K562 (cell line): ENCODE measurements at regions not wholly inside any gene's neighbourhood (a gene's known extent, or its start where the extent isn't known, plus 50 kb on each side); places are given as distances from the start of the nearest gene placed in this dataset.

Experiments
- ATAC-seq: fragments of 200-7000 bp; cut with Tn5 transposase; 3 replicates; pipeline ENCODE4 v1.9.1; 2020; ENCODE audit warnings: moderate library complexity
- BruUV-seq: library from RNA; stranded (reverse); fragments of 400-500 nt; replicated peaks from 2 replicates; lab custom pipeline; 2021; lab: Mats Ljungman, UMichigan
- CTCF ChIA-PET: fragments of 300-600 bp; formaldehyde crosslinking; extraction: SDS; loops from one replicate; lab custom pipeline; 2021; ENCODE audit warnings: low intra/inter-chr PET ratio; lab: Yijun Ruan, JAX
- POLR2A ChIA-PET: fragments of 300-600, 350-650 bp; sonication (Branson Sonifier 250); formaldehyde crosslinking; extraction: SDS; loops from one replicate; lab custom pipeline; 2021; ENCODE audit warnings: antibody characterized with exemption, inconsistent platforms; lab: Yijun Ruan, JAX
- DNase-seq, 4 experiments: peaks; one replicate each; pipeline versions ENCODE4 v3.0.0 to v3.0.0-alpha.2; 2011 to 2018; ENCODE audit warnings: low spot score in 3 of 4, mixed read lengths in 3 of 4; ENCODE audit errors: extremely low read depth in 1 of 4
- FAIRE-seq: peaks from 2 replicates; lab custom pipeline; 2011; peaks lifted over from hg19 to GRCh38; lab: Jason Lieb, UNC
- H2AFZ ChIP-seq: 2 replicates; pipeline ENCODE4 v1.6.0; 2011; ENCODE audit warnings: low read depth, low read length, control low read depth, inconsistent platforms
- H3K27ac ChIP-seq: fragments of 200-600 bp; 3 replicates; pipeline ENCODE4 v1.8.0; 2011; ENCODE audit warnings: low read depth, mild to moderate bottlenecking, control low read depth, inconsistent platforms, low read length, moderate library complexity, mixed read lengths; ENCODE audit errors: extremely low read depth
- H3K27me3 ChIP-seq, 2 experiments: fragments of 300-600 bp in 1 of 2; 2 replicates in 1 of 2; 3 replicates in 1 of 2; pipeline versions ENCODE4 v1.6.0 to v1.8.0; 2011; ENCODE audit warnings: inconsistent platforms in 2 of 2, low read length in 2 of 2, mild to moderate bottlenecking in 1 of 2, mixed read lengths in 1 of 2, moderate library complexity in 1 of 2; ENCODE audit not compliant: control insufficient read depth in 2 of 2, insufficient read depth in 2 of 2
- H3K36me3 ChIP-seq: fragments of 300-600 bp; 3 replicates; pipeline ENCODE4 v1.8.0; 2011; ENCODE audit warnings: mild to moderate bottlenecking, low read length, inconsistent platforms; ENCODE audit not compliant: control insufficient read depth, insufficient read depth
- H3K4me1 ChIP-seq, 2 experiments: fragments of 200-600 bp in 1 of 2; replicated peaks in 1 of 2; 2 replicates in 1 of 2; 3 replicates in 1 of 2; pipeline versions ENCODE4 v1.5.1 to v1.8.0; 2011; ENCODE audit warnings: inconsistent platforms in 2 of 2, low read length in 2 of 2, mild to moderate bottlenecking in 1 of 2, mixed read lengths in 1 of 2, moderate library complexity in 1 of 2; ENCODE audit not compliant: control insufficient read depth in 2 of 2, insufficient read depth in 2 of 2
- H3K4me2 ChIP-seq: 2 replicates; pipeline ENCODE4 v1.6.1; 2011; ENCODE audit warnings: low read length, control low read depth, inconsistent platforms, mixed read lengths; ENCODE audit not compliant: insufficient read depth
- H3K4me3 ChIP-seq: fragments of 200-600 bp; sonication (generic), shearing (Covaris generic); 2 replicates; pipeline ENCODE4 v1.5.1; 2016; ENCODE audit warnings: control low read depth, inconsistent platforms
- H3K79me2 ChIP-seq: fragments of 200-600 bp; 3 replicates; pipeline ENCODE4 v1.8.0; 2011; ENCODE audit warnings: low read length, inconsistent platforms; ENCODE audit not compliant: control insufficient read depth, insufficient read depth
- H3K9ac ChIP-seq, 2 experiments: 2 replicates each; pipeline versions ENCODE4 v1.6.0 to v1.6.1; 2011; ENCODE audit warnings: low read depth in 2 of 2, low read length in 2 of 2, control low read depth in 1 of 2, inconsistent platforms in 1 of 2, mild to moderate bottlenecking in 1 of 2, mixed read lengths in 1 of 2; ENCODE audit not compliant: insufficient read depth in 1 of 2
- H3K9me1 ChIP-seq: one replicate; pipeline ENCODE4 v1.6.0; 2011; ENCODE audit warnings: inconsistent platforms, mild to moderate bottlenecking, low read length, moderate library complexity; ENCODE audit not compliant: control insufficient read depth, insufficient read depth
- H3K9me3 ChIP-seq: replicated peaks from 2 replicates; pipeline ENCODE4 v1.5.1; 2011; ENCODE audit warnings: low read depth, low read length, inconsistent platforms; ENCODE audit not compliant: control insufficient read depth, insufficient read depth
- H4K20me1 ChIP-seq: replicated peaks from 2 replicates; pipeline ENCODE4 v1.6.1; 2011; ENCODE audit warnings: low read length, inconsistent platforms, mixed read lengths; ENCODE audit not compliant: control insufficient read depth, insufficient read depth
- EP400 ChIP-seq: fragments of 450-650 bp; IDR thresholded peaks from 2 replicates; pipeline ENCODE4 v1.6.1; 2017; ENCODE audit warnings: antibody characterized with exemption, mild to moderate bottlenecking, moderate library complexity
- MYBL2 ChIP-seq, 2 experiments: fragments of 450-650 bp in 1 of 2; sonication (generic) in 1 of 2; formaldehyde crosslinking in 1 of 2; IDR thresholded peaks; 2 replicates each; pipeline versions ENCODE4 v1.6.1 to v1.8.1; 2017 to 2022; ENCODE audit warnings: borderline replicate concordance in 1 of 2, inconsistent platforms in 1 of 2, low read depth in 1 of 2, mild to moderate bottlenecking in 1 of 2, missing genetic modification reagents in 1 of 2, moderate library complexity in 1 of 2
- RAD21 ChIP-seq, 2 experiments: fragments of 250-450 bp in 1 of 2; fragments of 450-650 bp in 1 of 2; sonication (Bioruptor Pico) in 1 of 2; formaldehyde crosslinking in 1 of 2; IDR thresholded peaks in 1 of 2; conservative IDR thresholded peaks in 1 of 2; 2 replicates each; pipeline versions ENCODE4 v1.4.0 to v1.8.0; 2020 to 2022; ENCODE audit warnings: mild to moderate bottlenecking in 2 of 2, moderate library complexity in 1 of 2
- ZNF12 ChIP-seq: sonication (generic); formaldehyde crosslinking; IDR thresholded peaks from 2 replicates; pipeline ENCODE4 v1.4.0; 2020; ENCODE audit warnings: mild to moderate bottlenecking, missing genetic modification reagents
- WGBS: fragments of 100-300 bp; shearing (Covaris generic); methylation state at CpG from one replicate; pipeline ENCODE4 v1.1.6; 2016; ENCODE audit warnings: low coverage, mixed read lengths; ENCODE audit not compliant: insufficient coverage; ENCODE audit errors: missing lambda C conversion rate; 5-methylcytosine and 5-hydroxymethylcytosine counted together
- in situ Hi-C: fragments of 300-500 bp; cut with MboI; formaldehyde crosslinking; loops from 4 replicates; pipeline ENCODE4 v1.15.0; 2018; ENCODE audit warnings: inconsistent platforms, mixed read lengths
- intact Hi-C: fragments of 100-400 bp; cut with micrococcal nuclease; formaldehyde crosslinking; loops from 2 replicates; pipeline ENCODE4 v1.14.2; 2022
- TF ChIP-seq, protein P1 (sequence below): fragments of 450-650 bp; IDR thresholded peaks from 2 replicates; pipeline ENCODE4 v1.6.1; 2017; ENCODE audit warnings: mild to moderate bottlenecking, moderate library complexity
- TF ChIP-seq, protein P2 (sequence below): fragments of 250-450 bp; sonication (Bioruptor Pico); IDR thresholded peaks from 2 replicates; pipeline ENCODE4 v1.8.0; 2021; ENCODE audit warnings: borderline replicate concordance, mild to moderate bottlenecking, moderate library complexity; ENCODE audit not compliant: poor library complexity, severe bottlenecking

DNA sequence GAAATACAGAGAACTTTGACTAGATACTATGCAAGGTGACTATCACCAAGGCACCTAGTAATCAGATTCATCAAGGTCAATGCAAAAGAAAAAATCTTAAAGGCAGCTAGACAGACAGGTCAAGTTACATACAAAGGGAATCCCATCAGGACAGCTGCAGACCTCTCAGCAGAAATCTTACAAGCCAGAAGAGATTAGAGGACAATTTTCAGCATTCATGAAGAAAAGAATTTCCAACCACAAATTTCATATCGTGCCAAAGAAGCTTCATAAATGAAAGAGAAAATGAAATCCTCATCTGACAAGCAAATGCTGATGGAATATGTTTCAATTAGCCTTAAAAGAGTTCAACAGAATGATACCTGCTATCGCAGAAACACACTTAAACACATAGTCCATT lies 913.7 kb downstream of the RPS29 start:
- H3K36me3 ChIP-seq = no peaks in the 10 kb centered on the region
- ChIA-PET POLR2A (no interaction called here), CTCF (no interaction called here)
- no peaks in the 10 kb centered on the region for H3K79me2 ChIP-seq
- intact Hi-C loops (no loop called here), in situ Hi-C loops (no loop called here)
- no peak for TF ChIP-seq EP400
- TF ChIP-seq RAD21 (CRISPR knock-in tag; conservative IDR thresholded peaks at IDR 0.05 in 1 of 2, IDR thresholded peaks at IDR 0.05 in 1 of 2) = no peak
- no peak for TF ChIP-seq ZNF12 (CRISPR knock-in tag)
- TF ChIP-seq, protein P1, sequence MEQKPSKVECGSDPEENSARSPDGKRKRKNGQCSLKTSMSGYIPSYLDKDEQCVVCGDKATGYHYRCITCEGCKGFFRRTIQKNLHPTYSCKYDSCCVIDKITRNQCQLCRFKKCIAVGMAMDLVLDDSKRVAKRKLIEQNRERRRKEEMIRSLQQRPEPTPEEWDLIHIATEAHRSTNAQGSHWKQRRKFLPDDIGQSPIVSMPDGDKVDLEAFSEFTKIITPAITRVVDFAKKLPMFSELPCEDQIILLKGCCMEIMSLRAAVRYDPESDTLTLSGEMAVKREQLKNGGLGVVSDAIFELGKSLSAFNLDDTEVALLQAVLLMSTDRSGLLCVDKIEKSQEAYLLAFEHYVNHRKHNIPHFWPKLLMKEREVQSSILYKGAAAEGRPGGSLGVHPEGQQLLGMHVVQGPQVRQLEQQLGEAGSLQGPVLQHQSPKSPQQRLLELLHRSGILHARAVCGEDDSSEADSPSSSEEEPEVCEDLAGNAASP = no peak
- no peak for TF ChIP-seq MYBL2 (IDR thresholded peaks at IDR 0.05; ENCODE audit: low read depth)
- no peak for TF ChIP-seq MYBL2 (CRISPR knock-in tag; IDR thresholded peaks at IDR 0.05; ENCODE audit: borderline replicate concordance)
- TF ChIP-seq, protein P2, sequence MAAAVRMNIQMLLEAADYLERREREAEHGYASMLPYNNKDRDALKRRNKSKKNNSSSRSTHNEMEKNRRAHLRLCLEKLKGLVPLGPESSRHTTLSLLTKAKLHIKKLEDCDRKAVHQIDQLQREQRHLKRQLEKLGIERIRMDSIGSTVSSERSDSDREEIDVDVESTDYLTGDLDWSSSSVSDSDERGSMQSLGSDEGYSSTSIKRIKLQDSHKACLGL (CRISPR knock-in tag) = no peak
- no peaks in the 10 kb centered on the region for H3K9me3 ChIP-seq
- BruUV-seq = no TSS peak
- WGBS = 0% methylated on average over 2 of the region's 2 CpGs
- no peaks in the 10 kb centered on the region for H3K9me1 ChIP-seq
- no peak overlapping the region for H3K4me3 ChIP-seq
- no peak for DNase-seq
- H3K27me3 ChIP-seq = no peaks in the 10 kb centered on the region
- no peak overlapping the region for H3K9ac ChIP-seq
- H4K20me1 ChIP-seq = no peaks in the 10 kb centered on the region
- H3K4me2 ChIP-seq = no peak overlapping the region
- no peak overlapping the region for H3K27ac ChIP-seq
- no peak for ATAC-seq
- no peaks in the 10 kb centered on the region for H3K4me1 ChIP-seq
- FAIRE-seq = no peak
- H2AFZ ChIP-seq = no peak overlapping the region
